GM20000 (cell line): ENCODE measurements at regions not wholly inside any gene's neighbourhood (a gene's known extent, or its start where the extent isn't known, plus 50 kb on each side); places are given as distances from the start of the nearest gene placed in this dataset.

Source experiments
- DNase-seq: peaks from one replicate; pipeline ENCODE4 v3.0.0; 2012; ENCODE audit warnings: low spot score
- TF ChIP-seq, protein P1 (sequence below): IDR thresholded peaks from 2 replicates; pipeline ENCODE4 v1.5.1; 2012; ENCODE audit warnings: mild to moderate bottlenecking, control low read depth; ENCODE audit errors: extremely low read depth, missing control alignments

DNA sequence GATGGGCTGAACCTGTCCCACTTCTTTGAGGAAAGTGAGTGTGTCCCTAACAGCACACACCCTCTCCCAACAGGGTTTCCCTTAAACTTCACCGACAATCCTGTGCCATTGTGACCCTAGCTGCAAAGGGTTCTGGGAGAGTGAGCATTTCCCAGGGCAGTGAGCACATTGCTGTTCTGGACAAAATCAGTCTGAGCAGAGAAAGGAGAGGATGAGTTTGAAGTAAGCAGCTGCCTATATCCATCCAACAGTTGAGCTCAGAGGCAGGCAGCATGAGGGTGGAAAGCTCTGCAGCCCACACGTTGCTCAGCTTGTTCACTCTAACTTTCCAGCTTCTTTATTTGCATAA, 296.5 kb upstream of the MAF start:
- TF ChIP-seq, protein P1, sequence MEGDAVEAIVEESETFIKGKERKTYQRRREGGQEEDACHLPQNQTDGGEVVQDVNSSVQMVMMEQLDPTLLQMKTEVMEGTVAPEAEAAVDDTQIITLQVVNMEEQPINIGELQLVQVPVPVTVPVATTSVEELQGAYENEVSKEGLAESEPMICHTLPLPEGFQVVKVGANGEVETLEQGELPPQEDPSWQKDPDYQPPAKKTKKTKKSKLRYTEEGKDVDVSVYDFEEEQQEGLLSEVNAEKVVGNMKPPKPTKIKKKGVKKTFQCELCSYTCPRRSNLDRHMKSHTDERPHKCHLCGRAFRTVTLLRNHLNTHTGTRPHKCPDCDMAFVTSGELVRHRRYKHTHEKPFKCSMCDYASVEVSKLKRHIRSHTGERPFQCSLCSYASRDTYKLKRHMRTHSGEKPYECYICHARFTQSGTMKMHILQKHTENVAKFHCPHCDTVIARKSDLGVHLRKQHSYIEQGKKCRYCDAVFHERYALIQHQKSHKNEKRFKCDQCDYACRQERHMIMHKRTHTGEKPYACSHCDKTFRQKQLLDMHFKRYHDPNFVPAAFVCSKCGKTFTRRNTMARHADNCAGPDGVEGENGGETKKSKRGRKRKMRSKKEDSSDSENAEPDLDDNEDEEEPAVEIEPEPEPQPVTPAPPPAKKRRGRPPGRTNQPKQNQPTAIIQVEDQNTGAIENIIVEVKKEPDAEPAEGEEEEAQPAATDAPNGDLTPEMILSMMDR: no peak

DNA sequence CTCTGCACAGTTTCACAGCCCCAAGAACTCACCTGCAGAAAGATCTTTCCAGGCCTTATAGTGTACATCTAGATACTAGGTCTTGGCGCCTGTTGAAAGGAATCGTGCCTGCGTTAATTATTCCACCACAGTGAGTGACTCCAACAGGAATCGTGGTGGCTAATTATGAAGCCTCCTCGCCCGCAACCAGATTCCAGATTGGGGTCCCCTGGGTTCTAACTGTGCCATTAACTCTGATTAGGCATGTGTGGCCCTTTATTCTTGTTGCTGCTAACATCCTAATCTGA, 295.3 kb upstream of the MAF start:
- no peak for DNase-seq
- TF ChIP-seq, protein P1: no peak

More for the DNA sequence above, 296.5 kb upstream of the MAF start:
- no peak for DNase-seq

DNA sequence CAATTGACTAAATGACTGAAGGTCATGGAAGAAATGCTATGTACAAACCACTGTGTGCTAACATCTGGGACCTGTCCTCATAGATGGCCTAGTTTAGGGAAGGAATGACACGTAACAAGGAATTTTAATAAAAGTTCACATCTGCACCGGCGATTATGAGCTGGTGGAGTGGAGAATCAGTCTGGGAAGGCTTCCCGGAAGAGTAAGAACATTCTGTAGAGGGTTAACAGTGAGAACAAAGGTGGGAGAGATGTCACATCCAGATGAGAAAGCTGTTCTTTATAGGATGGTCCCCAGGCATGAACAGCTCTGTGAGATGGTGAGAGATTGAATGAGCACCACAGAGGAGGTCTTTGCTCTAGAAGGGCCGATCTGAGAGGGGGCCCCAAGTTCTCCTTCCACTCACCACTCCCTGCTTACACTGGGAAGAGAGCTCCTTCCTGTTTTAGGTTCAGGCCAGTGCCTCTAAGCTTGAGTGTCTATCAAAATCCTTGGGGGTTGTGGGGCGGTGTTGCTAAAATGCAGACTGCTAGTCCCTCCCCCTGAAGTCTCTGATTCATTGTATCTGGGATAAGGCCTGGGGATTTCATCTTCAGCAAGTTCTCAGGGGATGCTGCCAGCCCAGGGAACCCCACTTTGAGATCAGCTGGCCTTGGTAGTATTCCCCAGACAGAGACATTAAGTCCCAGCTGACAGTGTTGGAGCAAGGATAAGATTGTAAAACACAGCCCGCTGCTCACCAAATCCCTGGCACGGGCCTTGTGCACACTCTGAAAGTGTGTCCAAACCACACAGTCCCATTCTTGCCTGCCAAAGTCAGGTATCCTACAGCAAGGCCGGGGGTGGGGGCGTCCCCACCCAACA, 294.7 kb upstream of the MAF start:
- TF ChIP-seq, protein P1: no peak
- DNase-seq: no peak

DNA sequence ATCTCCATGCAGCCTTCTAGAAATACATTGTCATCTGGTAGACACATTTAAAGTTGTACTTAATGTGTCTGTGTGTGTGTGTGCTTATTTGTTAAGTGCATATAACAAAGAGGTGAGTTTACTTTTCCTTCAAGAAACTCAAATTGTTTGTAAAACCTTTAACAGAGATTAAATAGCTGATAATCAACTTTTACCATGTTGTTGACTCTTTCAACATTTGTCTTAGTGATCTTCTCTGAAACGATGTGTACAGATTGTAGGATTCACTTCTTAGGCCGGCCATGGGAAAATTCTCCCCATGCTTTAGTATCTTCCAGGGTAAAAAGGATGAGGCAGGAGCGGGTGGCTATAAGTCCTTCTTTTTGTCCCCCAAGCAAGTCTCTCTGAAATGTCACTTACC, 292.9 kb upstream of the MAF start:
- no peak for DNase-seq
- TF ChIP-seq, protein P1: no peak

- TF ChIP-seq, protein P1: no peak
- DNase-seq: no peak
Measured at GRCh38 chr16:79892278-79892677, 291.7 kb upstream of the MAF start.

- DNase-seq: no peak
- TF ChIP-seq, protein P1: no peak
Measured at GRCh38 chr16:79891458-79891857, 290.9 kb upstream of the MAF start.

- TF ChIP-seq, protein P1: no peak
- DNase-seq: no peak
Measured at GRCh38 chr16:79887541-79888540, 287.3 kb upstream of the MAF start.
